NCI-H2196 (cell line): ENCODE measurements at regions not wholly inside any gene's neighbourhood (a gene's known extent, or its start where the extent isn't known, plus 50 kb on each side); places are given as distances from the start of the nearest gene placed in this dataset.

Experiments
- DNase-seq: peaks from one replicate; lab custom pipeline; 2025; ENCODE audit not compliant: unreplicated experiment; lab: John Stamatoyannopoulos, UW

DNA sequence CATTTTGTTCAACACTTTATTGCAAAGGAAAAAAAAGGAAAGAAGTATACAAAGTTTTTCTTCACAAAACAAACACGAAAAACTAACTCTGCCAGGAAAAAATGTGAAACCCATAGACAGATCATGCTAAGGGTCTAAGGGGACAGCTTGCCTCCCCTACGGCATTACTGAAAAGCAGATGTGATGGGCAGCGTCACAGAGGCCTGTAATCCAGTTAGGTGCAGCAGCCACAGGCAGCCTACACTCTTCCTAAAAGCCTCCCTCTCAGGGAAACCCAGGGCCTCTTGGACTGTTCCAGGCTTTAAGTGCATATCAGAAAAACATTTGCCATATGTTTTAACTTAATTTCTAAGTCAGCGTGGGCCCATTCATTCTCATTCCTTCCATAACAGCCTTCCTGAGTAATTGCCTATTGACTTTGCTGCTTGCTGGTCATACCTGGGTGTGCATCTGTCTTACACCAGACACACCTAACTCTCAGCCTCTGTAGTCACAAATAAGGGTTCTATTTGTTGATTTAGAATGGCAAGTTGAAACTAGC lies 135.7 kb upstream of the SERP2 start:
- no peak for DNase-seq

DNA sequence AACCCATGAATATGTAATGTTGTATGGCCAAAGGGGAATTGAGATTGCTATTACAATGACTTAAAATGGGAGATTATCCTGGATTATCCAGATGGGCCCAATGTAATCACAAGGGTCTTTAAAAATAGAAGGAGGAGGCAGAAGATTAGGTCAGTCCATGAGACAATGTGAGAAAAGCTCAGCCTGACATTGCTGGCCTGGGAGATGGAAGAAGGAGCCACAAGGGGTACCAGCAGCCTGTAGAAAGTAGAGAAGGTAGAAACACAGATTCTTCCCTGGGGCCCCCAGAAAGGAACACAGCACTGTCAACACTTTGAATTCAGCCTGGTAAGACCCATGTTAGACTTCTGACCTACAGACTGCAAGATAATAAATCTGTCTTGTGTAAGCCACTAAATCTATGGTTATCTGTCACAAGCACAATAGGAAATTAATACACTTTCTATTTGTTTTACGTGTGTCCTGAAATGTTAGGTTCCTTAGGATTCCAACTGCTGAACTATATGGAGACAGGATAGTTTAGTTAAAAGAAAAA lies 132.9 kb upstream of the SERP2 start:
- no peak for DNase-seq

DNA sequence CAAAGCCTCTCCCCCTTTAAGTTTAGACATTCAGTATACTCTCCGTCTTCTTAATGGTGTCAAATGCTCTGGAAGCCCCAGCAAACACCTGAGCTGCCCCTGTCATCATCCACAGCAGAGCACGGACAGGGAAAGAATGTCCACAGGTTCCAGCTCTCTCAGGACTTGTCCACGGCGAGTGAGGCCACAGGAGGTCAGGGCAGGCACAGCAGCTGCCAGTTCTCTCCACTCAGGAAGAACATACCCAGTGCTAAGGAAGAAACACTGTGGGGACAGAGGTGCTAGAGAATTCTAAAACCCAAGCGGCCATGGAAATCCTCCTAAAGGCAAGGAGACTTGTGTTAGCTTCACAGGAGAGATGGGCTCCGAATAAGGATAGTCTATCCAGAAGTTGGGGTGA lies 132.0 kb upstream of the SERP2 start:
- no peak for DNase-seq

DNA sequence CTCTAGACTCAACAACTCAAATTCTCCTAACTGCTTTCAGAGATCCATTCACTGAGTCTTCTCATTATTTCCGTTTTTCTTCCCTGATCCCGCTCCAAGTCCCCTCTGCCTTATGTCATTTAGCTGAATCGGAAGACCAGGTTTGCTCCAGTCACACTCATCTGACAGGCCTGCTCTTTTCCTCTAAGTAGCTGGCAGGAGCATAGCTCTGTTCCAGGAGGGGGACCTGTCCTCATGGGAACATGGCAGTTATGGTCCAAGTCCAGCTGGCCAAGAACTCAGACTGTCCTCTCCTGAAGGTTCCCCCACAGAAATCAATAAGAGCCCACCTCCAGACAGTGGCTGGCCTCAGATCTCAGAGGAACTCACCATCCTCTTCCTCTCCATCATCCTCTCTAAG lies 130.9 kb upstream of the SERP2 start:
- no peak for DNase-seq

DNA sequence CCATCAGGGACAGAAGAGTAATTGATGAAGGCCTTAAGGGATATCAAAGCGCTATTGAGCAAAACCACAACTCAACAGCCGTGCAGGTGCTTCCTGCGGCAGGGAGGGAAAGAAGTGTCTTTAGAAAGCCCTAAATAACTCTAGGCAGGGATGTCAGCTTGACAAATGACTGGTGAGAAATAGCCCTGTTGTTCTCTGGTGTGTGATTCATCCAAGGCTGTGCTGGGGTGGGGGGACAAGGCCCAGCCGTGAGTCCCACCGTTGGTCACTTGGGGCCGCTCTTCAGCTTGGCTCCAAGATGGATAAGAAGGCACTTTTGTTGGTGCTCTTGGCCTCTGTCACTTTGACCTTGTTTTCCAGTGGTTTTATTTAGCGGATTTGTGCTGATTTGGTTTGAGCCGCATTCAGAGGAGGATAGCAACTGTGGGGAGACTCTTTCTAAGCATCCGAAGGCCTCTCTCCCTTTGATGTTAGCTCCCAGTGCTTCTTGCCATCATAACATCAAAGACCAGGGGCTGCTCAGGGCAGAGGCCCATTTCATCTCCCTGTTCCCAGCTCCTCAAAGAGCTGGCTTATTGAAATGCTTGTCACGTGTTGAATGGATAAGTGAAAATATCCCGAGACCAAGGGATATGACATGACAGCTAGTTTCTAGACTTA lies 130.3 kb upstream of the SERP2 start:
- no peak for DNase-seq

DNA sequence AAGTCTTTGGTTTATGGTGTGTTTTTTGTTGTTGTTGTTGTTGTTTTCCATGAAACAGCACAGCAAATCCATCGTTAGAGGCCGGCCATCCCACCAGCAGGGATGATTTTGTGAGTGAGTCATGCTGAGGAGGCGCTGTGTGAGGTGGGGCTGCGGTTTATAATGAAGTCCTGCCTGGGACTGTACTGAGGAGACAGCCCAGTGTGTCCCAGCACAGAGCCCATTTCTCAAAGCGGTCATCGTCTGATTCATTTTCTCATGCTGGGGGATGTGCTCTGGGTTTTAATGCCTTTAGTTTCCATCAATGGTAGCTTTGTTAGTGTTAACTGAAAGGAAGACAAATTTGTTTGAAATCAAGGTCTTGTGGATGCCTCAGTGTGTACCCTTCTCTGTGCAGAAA lies 129.3 kb upstream of the SERP2 start:
- DNase-seq = no peak

DNA sequence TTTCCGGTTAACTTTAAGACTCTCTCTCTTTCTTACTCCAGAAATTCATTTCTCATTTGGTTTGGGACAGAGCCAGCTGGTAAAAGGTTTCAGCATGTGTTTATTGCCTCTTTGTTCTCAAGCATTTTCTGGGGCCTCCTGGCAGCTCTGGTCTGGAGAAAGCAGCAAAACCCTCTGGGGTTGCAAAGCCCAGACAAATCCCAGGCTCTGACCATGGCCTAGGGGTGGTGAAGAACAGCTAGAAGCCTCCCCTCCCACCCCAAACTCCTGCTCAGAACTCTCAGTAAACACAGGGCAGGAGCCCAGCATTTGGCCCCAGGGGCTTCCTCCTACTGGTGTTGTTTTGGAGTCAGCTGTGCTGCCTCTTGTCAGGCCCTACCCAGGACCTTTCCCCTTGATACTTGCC lies 124.2 kb upstream of the SERP2 start:
- no peak for DNase-seq

DNA sequence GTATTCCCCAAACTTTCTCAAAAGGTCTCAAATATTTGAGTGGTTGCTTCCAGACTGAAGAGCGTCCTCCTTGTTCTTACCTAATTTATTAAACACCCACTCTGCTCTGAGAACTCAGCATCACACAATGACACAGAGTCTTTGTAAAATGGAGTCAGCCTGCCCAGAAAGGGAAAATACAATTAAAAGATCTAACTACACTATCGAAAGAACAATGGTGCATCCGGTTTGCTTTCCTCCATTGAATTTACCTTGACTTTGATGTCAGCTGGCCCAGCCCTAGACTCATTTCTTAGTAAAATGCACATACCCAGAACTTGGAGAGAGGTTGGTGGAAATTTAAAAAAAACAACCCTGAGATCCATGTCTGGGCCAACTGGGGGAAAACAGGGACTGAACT lies 120.7 kb upstream of the SERP2 start:
- no peak for DNase-seq

DNA sequence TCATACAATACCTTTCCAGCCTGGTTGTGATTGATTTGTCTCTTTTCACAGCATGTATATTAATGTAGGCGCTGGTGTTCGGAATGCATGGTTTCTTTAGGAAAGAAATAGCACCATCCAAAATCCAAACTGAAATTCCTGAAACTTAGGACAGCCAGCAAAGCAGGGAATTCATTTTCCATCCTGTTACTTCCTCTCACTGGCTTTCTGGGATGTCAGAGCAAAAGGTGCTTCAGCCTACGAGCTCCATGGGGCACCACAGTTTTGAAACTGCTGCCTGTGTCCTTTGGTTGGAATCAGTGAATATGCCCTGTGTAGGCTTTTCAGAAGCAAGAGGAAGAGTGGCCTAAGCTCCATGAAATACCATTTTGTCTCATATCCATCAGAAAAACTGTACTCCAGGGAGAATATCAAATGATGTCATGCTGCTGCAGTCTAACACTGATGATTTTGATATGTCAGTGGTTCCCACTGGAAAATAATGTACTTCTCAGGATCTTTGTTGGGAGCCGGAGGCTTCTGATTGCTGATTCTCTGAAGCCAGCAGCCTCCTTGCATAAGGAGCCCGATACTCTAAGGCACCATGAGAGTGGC lies 117.8 kb upstream of the SERP2 start:
- DNase-seq = no peak

DNA sequence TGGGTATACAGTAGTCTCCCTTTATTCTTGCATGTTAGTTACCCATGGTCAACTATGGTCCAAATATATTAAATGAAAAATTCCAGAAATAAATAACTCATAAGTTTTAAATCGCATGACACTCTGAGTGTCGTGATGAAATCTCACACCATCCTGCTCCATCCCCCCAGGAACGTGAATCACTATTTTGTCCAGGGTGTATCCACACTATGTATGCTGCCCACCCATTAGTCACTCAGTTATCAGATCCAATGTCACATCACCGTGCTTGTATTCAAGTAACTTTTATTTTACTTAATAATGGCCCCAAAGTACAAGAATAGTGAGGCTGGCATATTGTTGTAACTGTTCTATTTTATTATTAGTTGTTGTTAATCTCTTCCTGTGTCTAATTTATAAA lies 115.8 kb upstream of the SERP2 start:
- DNase-seq = no peak

DNA sequence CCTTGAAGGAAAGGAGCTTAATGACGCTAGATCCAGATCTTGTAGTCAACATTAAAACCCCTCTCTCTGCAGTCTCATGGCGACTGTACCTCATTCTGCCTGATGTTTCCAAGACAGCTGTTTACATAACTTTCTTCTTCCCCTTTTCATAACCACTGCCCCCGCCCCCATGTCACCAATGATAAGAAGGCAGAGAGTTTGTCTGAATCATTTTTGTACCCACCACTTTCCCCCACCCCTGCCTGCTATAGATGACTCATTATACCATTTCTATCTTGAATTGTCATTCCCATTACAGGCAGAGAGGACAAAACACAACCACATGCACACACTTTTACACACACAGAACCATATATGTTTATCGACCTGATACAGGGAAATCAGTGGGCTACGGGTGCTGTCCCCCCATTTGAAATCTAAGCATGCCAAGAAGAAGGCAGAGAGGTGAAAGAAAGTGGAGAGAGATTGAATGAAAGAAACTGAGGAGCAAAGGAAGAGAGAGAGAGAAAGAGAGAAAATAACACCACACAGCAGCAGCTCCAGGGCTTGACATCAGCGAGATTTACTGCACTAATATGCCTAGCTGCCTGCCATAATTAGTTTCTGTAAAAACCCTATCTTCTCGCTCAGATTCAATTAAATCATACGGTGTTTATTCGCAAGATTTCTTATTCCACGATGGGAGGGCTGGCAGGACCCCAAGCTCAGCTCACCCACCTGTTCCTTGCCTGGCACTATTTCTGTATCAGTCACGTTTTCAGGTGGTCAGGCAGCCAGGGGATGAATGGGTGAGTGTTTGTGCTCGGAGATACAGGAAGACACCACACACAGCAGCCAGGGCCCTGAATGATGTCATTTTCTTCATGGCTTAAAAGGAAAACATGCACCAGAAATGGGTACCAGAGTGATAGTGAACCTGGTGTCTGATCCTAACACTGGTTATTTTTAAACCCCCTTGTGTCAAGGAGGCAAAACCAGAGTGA lies 114.3 kb upstream of the SERP2 start:
- no peak for DNase-seq

DNA sequence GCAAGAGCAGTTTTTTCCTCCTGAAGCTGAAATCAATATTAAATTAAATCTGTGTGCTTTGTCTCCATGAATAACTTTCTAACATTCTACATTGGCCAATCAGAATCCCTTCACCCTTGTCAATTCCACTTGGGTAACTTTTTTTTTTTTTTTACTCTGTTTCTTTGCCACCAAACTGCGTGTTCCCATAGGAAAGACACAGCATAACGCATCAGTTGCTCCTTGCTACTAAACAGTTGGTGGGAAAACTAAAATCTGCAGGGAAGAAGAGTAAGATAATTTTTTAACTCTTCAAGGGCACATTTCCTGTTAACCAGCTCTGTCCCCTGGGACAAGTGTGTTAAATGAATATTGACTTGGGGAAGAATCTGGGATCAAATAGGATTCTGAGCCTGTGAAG lies 113.3 kb upstream of the SERP2 start:
- DNase-seq = no peak

DNA sequence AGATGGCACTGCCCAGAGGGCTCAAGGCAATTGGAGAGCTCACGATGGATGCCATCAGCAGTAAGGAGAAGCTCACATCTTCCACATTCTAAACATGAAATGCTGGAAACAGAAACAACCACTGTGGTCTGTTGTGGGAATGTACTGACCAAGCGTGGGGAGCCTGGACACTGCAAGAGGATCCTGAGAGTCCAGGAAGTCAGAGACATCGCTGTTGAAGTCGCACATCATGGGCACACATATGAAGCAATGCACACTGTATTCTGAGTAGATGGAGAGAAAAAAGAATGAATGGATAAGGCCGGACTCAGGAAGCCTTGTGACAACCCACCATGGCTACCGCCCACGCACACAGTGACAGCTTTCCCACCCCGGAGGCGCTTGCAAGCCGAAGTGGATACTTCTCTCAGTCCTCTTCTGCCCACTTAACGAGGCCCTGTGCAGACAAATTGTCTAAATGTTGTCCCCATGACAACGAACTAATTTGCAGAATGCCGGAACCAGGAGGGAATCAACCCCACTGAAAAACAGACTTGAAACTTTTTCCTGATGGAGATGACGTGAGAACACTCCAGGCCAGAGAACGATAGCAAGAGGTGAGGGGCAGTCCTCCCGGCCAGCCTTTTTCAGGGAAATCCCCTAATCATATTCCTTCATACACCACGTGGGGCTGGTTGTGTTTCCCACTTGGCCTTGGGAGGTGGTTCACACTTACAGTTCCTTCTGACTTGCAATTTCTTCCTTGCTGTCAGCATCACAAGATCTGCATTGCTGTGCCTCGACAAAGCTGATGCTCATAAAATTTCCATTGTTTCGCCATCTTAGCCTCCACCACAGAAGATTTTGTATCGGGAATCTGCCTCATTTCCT lies 109.6 kb upstream of the SERP2 start:
- no peak for DNase-seq

DNA sequence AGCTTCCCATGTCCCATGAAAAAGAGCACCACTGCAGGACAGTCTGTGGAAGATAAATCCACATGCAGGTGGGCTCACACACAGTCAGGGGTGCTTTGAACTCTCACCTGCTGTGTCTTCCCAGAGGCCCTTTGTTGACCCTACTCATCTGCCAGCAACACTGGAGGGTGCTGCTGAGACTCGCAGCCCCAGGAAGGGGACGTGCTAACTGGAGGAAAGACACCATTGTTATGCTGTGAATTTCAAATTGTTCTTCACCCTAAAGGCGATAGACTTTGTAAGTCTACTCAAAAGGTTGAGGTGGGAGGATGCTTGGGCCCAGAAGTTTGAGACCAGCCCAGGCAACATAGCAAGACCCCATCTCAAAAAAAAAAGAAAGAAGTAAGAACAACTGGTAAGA lies 107.3 kb upstream of the SERP2 start:
- DNase-seq = no peak

DNA sequence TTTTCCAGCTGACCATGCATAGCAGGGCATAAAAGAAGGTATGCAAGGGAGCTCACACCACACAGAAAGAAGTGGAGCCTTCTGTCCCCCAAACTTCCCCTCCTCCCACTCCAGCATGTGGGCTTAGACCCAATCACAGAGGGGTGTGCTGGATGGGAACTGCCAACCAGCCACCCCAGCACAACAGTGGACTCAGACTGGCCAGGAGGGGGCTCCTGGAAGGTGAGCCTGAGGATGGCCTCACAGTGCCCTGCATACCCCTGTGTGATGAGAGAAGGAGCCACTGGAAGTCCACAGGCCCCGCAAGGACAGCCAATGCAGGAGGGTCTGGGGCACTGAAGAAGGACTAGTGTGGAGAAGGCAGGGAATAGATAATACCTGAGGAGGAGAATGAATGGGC lies 106.9 kb upstream of the SERP2 start:
- no peak for DNase-seq

DNA sequence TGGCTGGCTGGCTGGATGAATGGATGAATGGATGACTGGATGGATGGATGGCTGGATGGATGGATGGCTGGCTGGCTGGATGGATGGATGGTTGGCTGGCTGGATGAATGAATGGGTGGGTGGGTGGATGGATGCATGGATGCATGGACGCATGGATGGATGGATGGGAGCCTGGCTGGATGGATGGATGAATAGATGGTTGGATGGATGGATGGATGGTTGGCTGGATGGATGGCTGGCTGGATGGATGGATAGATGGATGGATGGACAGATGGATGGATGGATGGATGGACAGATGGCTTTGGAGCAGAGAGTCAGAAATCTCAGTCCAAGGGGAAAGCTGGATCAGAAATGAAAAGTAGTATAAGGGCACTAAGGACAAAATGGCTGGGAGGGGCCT lies 106.4 kb upstream of the SERP2 start:
- no peak for DNase-seq

DNA sequence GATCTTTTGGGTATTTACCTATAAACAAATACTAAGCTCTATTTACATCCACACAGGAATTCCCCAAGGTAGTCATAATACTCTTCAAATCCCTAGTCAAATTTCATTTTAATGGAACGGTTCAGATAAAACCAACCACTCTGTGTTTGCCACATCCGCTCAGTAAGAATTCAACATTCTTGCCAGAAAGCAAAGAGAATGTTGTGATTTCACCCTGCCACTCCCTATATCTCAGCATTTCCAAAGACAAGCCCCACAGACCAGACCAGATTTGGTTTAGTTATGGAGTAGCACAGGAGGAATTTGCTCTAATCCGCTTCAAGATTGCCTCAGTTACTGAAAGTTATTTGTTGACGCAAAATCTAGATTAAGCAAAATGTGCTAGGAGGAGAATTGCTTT lies 105.6 kb upstream of the SERP2 start:
- no peak for DNase-seq

DNA sequence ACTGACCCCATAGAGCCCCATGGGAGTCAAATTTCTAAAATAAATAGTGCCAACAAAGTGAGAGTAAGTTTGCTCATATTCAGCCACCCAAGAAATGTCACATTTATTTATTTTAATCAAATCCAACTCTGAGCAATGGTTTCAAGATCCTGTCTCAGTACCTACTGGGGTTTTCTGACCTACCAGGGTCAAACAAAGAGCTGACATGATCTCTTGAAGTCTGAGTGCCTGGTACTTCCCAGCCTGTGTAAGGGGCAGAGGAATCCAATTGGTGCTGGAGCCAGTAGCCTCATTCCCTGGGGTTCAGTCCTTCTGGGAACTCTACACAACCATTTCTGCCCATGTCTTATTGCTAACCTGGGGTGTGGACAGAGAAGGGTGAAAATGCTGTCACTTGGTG lies 104.6 kb upstream of the SERP2 start:
- no peak for DNase-seq

DNA sequence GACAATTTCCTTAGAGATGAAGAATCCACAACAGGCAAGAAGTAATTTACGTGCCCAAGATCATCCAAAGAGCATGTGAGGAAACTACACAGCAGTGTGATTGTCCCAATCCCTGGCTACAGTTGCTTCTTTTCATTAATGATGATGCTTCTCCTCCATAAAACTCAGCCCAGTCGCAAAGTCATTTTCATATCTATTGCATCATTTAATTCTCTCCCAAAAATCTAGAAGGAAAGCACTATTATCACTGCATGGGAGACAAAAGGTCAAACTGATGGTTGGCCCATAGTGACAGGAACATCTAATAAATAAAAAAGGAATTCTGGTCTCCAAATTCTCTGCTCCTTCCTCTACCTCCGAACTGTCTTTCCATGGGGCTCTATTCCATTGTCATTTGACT lies 103.5 kb upstream of the SERP2 start:
- DNase-seq = no peak

DNA sequence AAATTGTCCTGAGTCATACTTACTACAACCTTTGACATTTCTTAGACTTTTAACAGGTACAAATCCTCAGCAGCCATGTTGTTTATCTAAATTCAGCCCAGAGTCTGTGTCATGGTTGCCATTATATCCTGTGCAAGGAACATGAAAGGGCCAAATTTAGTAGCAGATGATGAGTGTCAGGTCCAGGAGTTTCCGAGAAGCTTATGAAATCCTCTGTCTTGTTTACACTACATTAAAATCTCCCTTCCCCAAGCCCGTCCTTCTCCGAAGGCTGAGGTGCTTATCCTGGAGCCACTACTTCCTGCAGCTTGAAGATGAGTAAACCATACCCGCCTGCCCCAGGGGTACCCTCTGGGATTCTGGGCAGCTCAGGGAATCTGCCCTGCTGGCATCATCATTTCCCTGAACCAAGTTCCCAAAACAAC lies 102.6 kb upstream of the SERP2 start:
- no peak for DNase-seq

DNA sequence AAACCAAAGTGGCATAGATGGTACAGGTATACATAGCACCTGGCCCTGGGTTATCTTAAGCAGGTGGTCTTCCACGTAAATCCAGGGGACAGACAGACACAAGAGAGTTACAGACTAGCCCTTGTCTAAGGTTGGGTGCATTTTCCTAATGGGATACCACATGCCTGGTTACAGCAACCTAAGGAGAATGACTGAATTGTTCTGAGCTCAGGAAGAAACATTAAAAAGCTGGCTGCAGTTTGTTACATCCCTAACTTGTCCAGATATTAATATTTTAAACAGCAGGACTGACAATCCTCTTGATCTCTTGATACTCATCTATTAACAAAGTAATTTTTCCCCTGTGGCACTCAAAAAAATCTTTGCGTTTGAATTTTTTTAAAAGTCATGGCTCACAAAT lies 102.2 kb upstream of the SERP2 start:
- DNase-seq = no peak
